Endothelial cell of umbilical vein (primary cell): ENCODE measurements at regions not wholly inside any gene's neighbourhood (a gene's known extent, or its start where the extent isn't known, plus 50 kb on each side); places are given as distances from the start of the nearest gene placed in this dataset.

ENCODE experiments used
- BruUV-seq: library from RNA; stranded (reverse); fragments of 400-500 nt; replicated peaks from 2 replicates; lab custom pipeline; 2021; lab: Mats Ljungman, UMichigan
- CTCF ChIA-PET: fragments of 300-600, 350-600 bp; sonication (Branson Sonifier 250); formaldehyde crosslinking; loops from one replicate; lab custom pipeline; 2021; ENCODE audit warnings: antibody characterized with exemption, inconsistent platforms; lab: Charles Lee
- POLR2A ChIA-PET: fragments of 300-600, 350-600 bp; sonication (Branson Sonifier 250); formaldehyde crosslinking; loops from one replicate; lab custom pipeline; 2021; ENCODE audit warnings: antibody characterized with exemption, inconsistent platforms; lab: Charles Lee
- DNase-seq: peaks from one replicate; pipeline ENCODE4 v3.0.0-alpha.2; 2011; ENCODE audit warnings: low read depth, low spot score
- FAIRE-seq: peaks from 2 replicates; lab custom pipeline; 2011; peaks lifted over from hg19 to GRCh38; lab: Jason Lieb, UNC
- H2AFZ ChIP-seq: 2 replicates; pipeline ENCODE4 v1.6.0; 2012; ENCODE audit warnings: low read depth, low read length, control low read depth, inconsistent platforms
- H3K27ac ChIP-seq: 2 replicates; pipeline ENCODE4 v1.5.1; 2011; ENCODE audit warnings: low read depth, mild to moderate bottlenecking, control low read depth, low read length, moderate library complexity; ENCODE audit not compliant: insufficient read depth
- H3K27me3 ChIP-seq, 2 experiments: 2 replicates each; pipeline versions ENCODE4 v1.6.0 to v1.6.1; 2011; ENCODE audit warnings: low read length in 2 of 2, mixed read lengths in 1 of 2; ENCODE audit not compliant: control insufficient read depth in 2 of 2, insufficient read depth in 2 of 2
- H3K36me3 ChIP-seq, 2 experiments: 2 replicates in 1 of 2; 3 replicates in 1 of 2; pipeline ENCODE4 v1.5.1; 2011; ENCODE audit warnings: low read length in 2 of 2, mild to moderate bottlenecking in 1 of 2, moderate library complexity in 1 of 2; ENCODE audit not compliant: control insufficient read depth in 2 of 2, insufficient read depth in 2 of 2; ENCODE audit errors: extremely low read depth in 1 of 2
- H3K4me1 ChIP-seq: 3 replicates; pipeline ENCODE4 v1.5.1; 2011; ENCODE audit warnings: mild to moderate bottlenecking, low read length; ENCODE audit not compliant: control insufficient read depth, insufficient read depth; ENCODE audit errors: extremely low read depth
- H3K4me2 ChIP-seq: 2 replicates; pipeline ENCODE4 v1.6.1; 2011; ENCODE audit warnings: low read length, control low read depth, mixed read lengths; ENCODE audit not compliant: insufficient read depth
- H3K4me3 ChIP-seq, 3 experiments: fragments of 200-600 bp in 1 of 3; sonication (generic), shearing (Covaris generic) in 1 of 3; replicated peaks in 1 of 3; 2 replicates each; pipeline ENCODE4 v1.5.1; 2011 to 2016; ENCODE audit warnings: control low read depth in 3 of 3, low read length in 3 of 3, mild to moderate bottlenecking in 2 of 3, inconsistent platforms in 1 of 3, low read depth in 1 of 3, moderate library complexity in 1 of 3; ENCODE audit not compliant: insufficient read depth in 1 of 3
- H3K79me2 ChIP-seq: 2 replicates; pipeline ENCODE4 v1.6.0; 2012; ENCODE audit warnings: low read length, inconsistent platforms; ENCODE audit not compliant: control insufficient read depth, insufficient read depth
- H3K9ac ChIP-seq: replicated peaks from 2 replicates; pipeline ENCODE3; 2011; ENCODE audit warnings: low read length, control low read depth; ENCODE audit not compliant: insufficient read depth; ENCODE audit errors: extremely low read depth
- H3K9me1 ChIP-seq: replicated peaks from 3 replicates; pipeline ENCODE4 v1.6.0; 2011; ENCODE audit warnings: mild to moderate bottlenecking, low read length; ENCODE audit not compliant: control insufficient read depth, insufficient read depth; ENCODE audit errors: extremely low read depth
- H3K9me3 ChIP-seq: replicated peaks from 2 replicates; pipeline ENCODE4 v1.5.1; 2012; ENCODE audit warnings: low read length, inconsistent platforms; ENCODE audit not compliant: control insufficient read depth, insufficient read depth
- H4K20me1 ChIP-seq: replicated peaks from 2 replicates; pipeline ENCODE3; 2011; ENCODE audit warnings: mild to moderate bottlenecking, low read length; ENCODE audit not compliant: control insufficient read depth, insufficient read depth; ENCODE audit errors: extremely low read depth
- CTCF ChIP-seq, 2 donors: IDR thresholded peaks; 1 replicate in 1 of 2; 2 replicates in 1 of 2; pipeline ENCODE4 v1.5.1; 2011; ENCODE audit warnings: low read length in 2 of 2, mild to moderate bottlenecking in 2 of 2, moderate library complexity in 2 of 2, control low read depth in 1 of 2, inconsistent platforms in 1 of 2, low read depth in 1 of 2; ENCODE audit not compliant: insufficient read depth in 1 of 2; ENCODE audit errors: extremely low read depth in 1 of 2
- EZH2 ChIP-seq: IDR thresholded peaks from 2 replicates; pipeline ENCODE4 v1.6.1; 2012; ENCODE audit warnings: borderline replicate concordance, low read depth, mild to moderate bottlenecking, moderate library complexity, low read length, inconsistent platforms; ENCODE audit not compliant: severe bottlenecking
- FOS ChIP-seq: IDR thresholded peaks from 2 replicates; pipeline ENCODE4 v1.6.1; 2011; ENCODE audit warnings: mild to moderate bottlenecking, low read length, moderate library complexity, borderline replicate concordance; ENCODE audit not compliant: insufficient read depth
- GATA2 ChIP-seq: IDR thresholded peaks from 2 replicates; pipeline ENCODE4 v1.7.0; 2011; ENCODE audit warnings: low read depth, mild to moderate bottlenecking, moderate library complexity, mixed read lengths, low read length; ENCODE audit not compliant: insufficient read length, insufficient read depth
- JUN ChIP-seq: IDR thresholded peaks from 2 replicates; pipeline ENCODE4 v1.6.1; 2011; ENCODE audit warnings: borderline replicate concordance, low read depth; ENCODE audit not compliant: insufficient read length, insufficient read depth
- MAX ChIP-seq: IDR thresholded peaks from 2 replicates; pipeline ENCODE4 v1.6.1; 2011; ENCODE audit not compliant: insufficient read depth, insufficient read length
- MYC ChIP-seq: IDR thresholded peaks from one replicate; pipeline ENCODE4 v1.6.1; 2011; ENCODE audit warnings: mild to moderate bottlenecking, low read depth, low read length
- POLR2A ChIP-seq: IDR thresholded peaks from 2 replicates; pipeline ENCODE4 v1.6.1; 2012; ENCODE audit warnings: low read depth, mild to moderate bottlenecking, control low read depth, low read length
- POLR2AphosphoS5 ChIP-seq: IDR thresholded peaks from 2 replicates; pipeline ENCODE4 v1.6.1; 2012; ENCODE audit warnings: low read depth, mild to moderate bottlenecking, control low read depth, low read length, moderate library complexity; ENCODE audit not compliant: insufficient read depth
- dilution Hi-C: fragments of 300-500 bp; cut with MboI; formaldehyde crosslinking; loops from one replicate; pipeline ENCODE4 v1.15.0; 2019; ENCODE audit warnings: low sequenced_read_pairs; ENCODE audit not compliant: extremely low pct_ligation_motif_present
- intact Hi-C: fragments of 100-400 bp; cut with micrococcal nuclease; formaldehyde crosslinking; loops from one replicate; pipeline ENCODE4 v1.10.0; 2022

GRCh38 chr14:94936401-94936892 is 166.5 kb upstream of the GSC start:
- Histone ChIP-seq H3K9me3 (no peaks in the 10 kb centered on the region), H2AFZ (no peak overlapping the region), H3K4me2 (no peak overlapping the region), H3K9ac (no peak overlapping the region), H3K79me2 (no peaks in the 10 kb centered on the region), H3K4me1 (no peaks in the 10 kb centered on the region), H3K27me3 (no peaks in the 10 kb centered on the region), H3K36me3 (no peaks in the 10 kb centered on the region), H3K9me1 (no peaks in the 10 kb centered on the region), H3K27ac (no peak overlapping the region), H4K20me1 (no peaks in the 10 kb centered on the region), H3K4me3 (no peak overlapping the region)
- intact Hi-C loops (no loop called here), dilution Hi-C loops (no loop called here)
- ChIA-PET POLR2A (no interaction called here), CTCF (no interaction called here)
- TF ChIP-seq FOS (no peak), JUN (no peak), POLR2AphosphoS5 (no peak), MYC (no peak), GATA2 (no peak), CTCF (IDR thresholded peaks at IDR 0.05; ENCODE audit: extremely low read depth in 1 of 2, insufficient read depth in 1 of 2, low read depth in 1 of 2, low read length in 2 of 2) (no peak), POLR2A (no peak), EZH2 (no peak), MAX (no peak)
- no peak for DNase-seq
- no peak for FAIRE-seq
- BruUV-seq, result no TSS peak
